Inflammatory macrophage (primary cell): ENCODE measurements at regions not wholly inside any gene's neighbourhood (a gene's known extent, or its start where the extent isn't known, plus 50 kb on each side); places are given as distances from the start of the nearest gene placed in this dataset.

Experiments used
- DNase-seq, 2 donors: peaks; one replicate each; pipeline ENCODE4 v3.0.0-alpha.2; 2020 to 2022

- no peak for DNase-seq
Observed at GRCh38 chr6:150651808-150652470, 52.3 kb downstream of the PLEKHG1 start.

- no peak for DNase-seq
Observed at GRCh38 chr6:150652848-150653613, 53.3 kb downstream of the PLEKHG1 start.

GRCh38 chr6:150654608-150655007 is 54.9 kb downstream of the PLEKHG1 start:
- DNase-seq = no peak

GRCh38 chr6:150656156-150656555 is 56.5 kb downstream of the PLEKHG1 start:
- no peak for DNase-seq

GRCh38 chr6:150658421-150658820 is 58.7 kb downstream of the PLEKHG1 start:
- DNase-seq = no peak

GRCh38 chr6:150659046-150659763 is 59.5 kb downstream of the PLEKHG1 start:
- no peak for DNase-seq

- no peak for DNase-seq
Observed at GRCh38 chr6:150661216-150662007, 61.7 kb downstream of the PLEKHG1 start.

- no peak for DNase-seq
Observed at GRCh38 chr6:150662814-150663213, 63.1 kb downstream of the PLEKHG1 start.

GRCh38 chr6:150664091-150664490 is 64.4 kb downstream of the PLEKHG1 start:
- DNase-seq = no peak

- no peak for DNase-seq
Observed at GRCh38 chr6:150666071-150666470, 66.4 kb downstream of the PLEKHG1 start.

GRCh38 chr6:150667359-150667758 is 67.7 kb downstream of the PLEKHG1 start:
- DNase-seq = no peak

- DNase-seq = peak; percentile 5 to 20
Observed at GRCh38 chr6:150667977-150668716, 68.5 kb downstream of the PLEKHG1 start.

GRCh38 chr6:150668900-150669302 is 69.2 kb downstream of the PLEKHG1 start:
- no peak for DNase-seq

- no peak for DNase-seq
Observed at GRCh38 chr6:150670311-150670710, 70.6 kb downstream of the PLEKHG1 start.

GRCh38 chr6:150672800-150673199 is 73.1 kb downstream of the PLEKHG1 start:
- no peak for DNase-seq

- DNase-seq = no peak
Observed at GRCh38 chr6:150673720-150674346, 74.1 kb downstream of the PLEKHG1 start.

- no peak for DNase-seq
Observed at GRCh38 chr6:150676344-150676743, 76.7 kb downstream of the PLEKHG1 start.

GRCh38 chr6:150676772-150677171 is 77.1 kb downstream of the PLEKHG1 start:
- DNase-seq = no peak

- DNase-seq = no peak
Observed at GRCh38 chr6:150680510-150680909, 80.8 kb downstream of the PLEKHG1 start.

- no peak for DNase-seq
Observed at GRCh38 chr6:150681578-150682395, 82.1 kb downstream of the PLEKHG1 start.

- DNase-seq = peak in 1 of 2 donors; percentile 46
Observed at GRCh38 chr6:150683320-150683719, 83.6 kb downstream of the PLEKHG1 start.
